ENCODE measurements at regions not wholly inside any gene's neighbourhood (a gene's known extent, or its start where the extent isn't known, plus 50 kb on each side); places are given as distances from the start of the nearest gene placed in this dataset.
A peak's percentile ranks its signal among the peaks of the same experiment; 100 is the strongest.
"Not testable (repeated sequence)": the region's sequence is repeated elsewhere in the genome, so short reads cannot be mapped to it uniquely, and the experiment has no call there.

DNA sequence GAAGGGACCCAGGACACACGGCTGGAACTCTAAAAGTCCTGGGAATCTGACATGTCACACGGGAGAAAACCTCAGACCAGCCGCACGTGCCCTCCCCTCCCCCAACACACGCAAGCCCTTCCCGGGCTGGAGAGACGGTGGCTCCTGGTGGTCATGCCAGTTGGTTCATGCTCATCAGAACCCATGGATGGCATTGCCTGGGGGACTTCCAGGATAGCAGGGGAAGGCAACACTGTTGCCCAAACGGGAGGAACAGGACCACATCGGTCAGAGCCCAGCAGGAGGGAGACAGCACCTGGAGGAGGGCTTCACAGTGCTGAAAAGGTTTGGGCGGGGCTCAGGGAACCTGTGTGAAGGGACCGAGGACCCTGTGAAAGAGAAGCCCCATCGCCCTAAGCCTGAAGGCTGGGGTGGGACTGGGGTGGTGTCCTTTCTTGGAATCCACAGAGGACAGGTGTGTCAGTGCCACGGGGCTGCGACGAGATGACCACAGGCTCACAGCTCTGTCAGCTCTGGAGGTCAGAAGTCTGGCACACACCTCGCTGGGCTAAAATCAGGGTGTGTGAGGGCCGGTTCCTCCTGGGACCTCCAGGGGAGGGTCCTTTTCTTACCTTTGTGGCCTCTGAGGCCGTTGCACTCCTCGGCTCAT is 151.7 kb upstream of the ZNF469 start:
- not testable (repeated sequence) for DNase-seq

DNA sequence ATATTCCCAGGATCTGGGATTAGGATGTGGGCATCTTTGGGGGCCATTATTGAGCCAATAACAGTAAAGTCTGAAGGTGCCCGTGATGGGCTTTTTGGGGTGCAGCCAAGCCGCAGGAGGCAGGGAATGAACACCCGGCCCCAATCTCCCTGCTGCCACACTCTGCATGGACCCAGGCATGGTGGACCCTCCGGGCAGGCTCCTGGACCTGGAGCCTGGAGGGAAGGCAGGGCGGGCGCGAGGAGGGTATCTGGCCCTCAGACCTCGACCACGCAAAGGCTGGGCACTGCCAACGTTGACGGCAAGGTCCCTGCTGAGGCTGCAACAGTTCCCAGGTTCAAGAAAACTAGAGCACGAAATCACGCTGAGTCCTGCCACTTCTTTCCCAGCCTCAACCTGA is 150.9 kb upstream of the ZNF469 start:
- DNase-seq, result not testable (repeated sequence)

DNA sequence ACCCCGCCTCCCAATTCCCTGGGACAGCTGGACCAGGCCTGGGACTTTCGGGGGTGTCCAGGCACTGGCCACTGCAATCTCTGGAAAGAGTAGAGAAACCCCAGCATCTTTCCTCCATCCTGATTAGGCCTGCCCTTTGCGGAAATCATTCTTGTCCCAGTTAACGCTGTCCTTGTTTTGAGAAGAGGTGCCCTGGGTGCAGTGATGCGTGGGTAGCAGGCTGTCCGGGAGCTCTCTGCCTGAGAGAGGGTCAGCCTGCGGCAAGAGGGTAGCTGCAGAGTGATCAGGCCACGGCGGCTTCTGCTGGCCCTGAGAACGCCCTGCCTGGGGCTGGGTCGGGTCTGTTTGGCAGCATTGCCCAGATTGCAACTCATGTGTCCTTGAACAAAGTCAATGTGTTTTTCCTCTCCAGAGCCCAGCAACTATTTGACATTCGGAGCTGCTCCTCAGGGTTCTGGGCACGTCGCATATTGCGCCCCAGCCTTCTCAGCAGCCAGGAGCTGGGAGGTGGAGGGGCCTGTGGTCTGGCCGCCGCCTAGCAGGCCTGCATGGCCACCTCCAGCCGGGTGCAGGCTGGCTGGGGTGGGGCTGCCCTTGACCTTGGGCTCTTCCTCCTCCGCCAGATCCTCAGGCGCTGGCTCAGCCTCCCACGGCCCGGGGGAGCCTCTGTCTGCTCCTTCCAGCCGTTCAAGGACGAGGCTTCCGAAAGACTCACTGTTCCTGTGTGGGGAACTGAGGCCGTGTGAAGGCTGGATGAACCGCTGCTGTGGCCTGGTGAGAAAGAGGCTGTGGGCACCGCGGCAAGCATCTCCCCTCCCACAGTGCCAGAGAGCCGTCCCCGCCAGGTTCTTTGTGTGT is 150.1 kb upstream of the ZNF469 start:
- DNase-seq, result not testable (repeated sequence)

DNA sequence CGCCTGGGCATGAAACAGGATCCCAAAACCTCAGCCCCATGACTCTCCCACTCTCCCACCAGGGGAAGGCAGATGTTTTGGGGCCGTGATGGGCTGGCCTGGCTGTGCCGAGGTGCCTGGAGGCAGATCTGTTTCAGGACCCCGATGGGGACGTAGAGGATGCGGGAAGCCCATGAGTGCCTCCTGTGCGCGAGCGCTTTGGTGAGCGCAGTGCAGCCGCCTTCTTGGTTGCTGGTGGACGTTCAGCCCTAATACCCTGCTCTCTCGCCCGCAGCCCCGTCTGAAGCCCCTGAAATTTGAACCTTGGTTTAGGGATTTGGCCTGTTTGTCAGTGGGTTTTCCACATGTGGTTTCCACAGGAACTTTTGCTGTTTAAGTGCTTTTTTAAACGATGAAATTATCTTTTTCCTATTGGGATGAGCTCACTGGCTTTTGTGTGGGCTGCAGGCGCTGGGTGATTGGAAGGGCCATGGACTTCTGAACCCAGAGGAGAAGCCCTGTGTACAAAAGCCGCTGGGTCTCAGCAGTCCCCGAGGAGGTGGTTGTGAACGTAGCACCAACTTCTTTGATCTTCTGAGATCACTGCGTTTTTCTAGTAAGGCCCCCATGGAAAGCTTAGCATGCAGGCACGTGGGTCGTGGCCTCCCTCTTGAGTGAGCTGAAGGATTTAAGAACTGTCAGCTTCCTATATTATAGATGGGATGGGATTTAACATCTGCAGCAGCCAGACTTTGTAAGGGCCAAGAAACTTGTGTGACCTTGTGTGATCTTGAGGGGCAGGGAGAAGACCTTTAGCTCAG is 148.9 kb upstream of the ZNF469 start:
- DNase-seq, result not testable (repeated sequence)

DNA sequence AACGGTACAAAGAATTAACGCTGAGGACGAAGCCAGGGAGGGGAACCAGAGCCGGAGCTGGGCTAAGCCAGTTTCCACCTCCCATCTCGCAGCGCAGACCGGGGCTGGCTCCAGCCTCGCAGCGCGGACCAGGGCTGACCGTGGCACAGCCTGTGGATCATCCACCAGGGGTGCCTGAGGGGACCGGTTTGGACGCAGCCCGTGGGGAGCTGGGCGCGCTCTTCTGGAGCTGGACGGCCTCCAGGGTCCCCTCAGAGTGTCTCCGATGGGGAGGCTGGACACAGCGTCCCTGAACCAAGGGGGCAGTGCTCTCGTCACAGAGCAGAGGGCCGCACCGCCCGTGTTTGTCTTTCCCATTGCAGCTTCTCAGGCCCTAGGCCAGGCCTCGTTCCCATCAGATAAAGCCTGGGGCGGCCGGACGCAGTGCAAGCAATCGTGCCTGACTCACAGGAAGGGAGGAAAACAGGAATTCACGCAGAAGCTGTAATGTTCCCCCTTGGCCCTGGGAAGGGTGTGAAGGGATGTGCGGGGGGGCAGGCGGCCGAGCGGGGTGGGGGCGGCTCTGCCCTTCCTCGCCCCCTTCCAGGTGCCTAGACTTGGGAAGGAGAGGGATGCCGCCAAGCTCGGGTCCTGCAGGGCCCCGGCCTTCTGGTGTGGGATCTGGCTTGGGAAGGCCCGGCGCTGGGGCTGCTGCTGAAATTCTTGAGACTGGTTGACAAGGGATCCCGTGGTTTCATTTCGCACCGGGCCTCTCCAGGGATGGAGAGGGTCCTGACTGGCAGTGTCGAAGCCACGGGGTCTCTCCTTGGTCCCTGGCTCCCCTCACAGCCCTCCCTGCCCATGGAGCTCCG is 148.1 kb upstream of the ZNF469 start:
- DNase-seq, result not testable (repeated sequence)

DNA sequence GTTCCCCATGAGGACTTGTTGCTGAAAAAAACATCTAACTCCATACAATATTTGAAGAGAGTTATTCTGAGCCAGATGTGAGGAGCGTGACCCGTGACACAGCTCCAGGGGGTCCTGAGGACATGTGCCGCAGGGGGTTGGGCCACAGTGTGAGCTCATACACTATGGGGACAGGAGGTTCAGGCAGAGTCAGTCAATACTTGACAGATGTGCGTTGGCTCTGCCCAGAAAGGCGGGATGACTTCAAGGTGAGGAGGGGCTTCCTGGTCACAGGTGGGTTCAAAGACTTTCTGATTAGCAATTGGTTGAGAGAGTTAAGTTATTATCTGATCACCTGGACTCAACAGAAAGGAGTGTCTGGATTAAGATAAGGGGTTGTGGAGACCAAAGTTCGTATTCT is 147.1 kb upstream of the ZNF469 start:
- DNase-seq, result not testable (repeated sequence)

DNA sequence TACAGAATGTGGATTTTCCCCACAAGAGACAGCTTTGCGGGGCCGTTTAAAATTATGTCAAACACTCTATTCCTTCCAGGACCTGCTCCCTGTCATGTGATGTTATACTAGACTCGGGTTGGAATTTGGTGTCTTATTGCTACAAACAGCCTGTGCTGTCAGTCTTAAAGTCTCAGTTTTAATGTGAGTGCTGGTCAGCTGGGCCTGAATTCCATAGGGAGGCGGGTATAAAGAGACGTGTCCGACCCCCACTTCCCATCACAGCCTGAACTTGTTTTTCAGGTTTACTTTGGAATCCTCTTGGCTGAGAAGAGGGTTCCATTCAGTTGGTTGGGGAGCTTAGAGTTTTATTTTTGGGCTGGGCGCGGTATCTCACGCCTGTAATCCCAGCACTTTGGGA is 146.5 kb upstream of the ZNF469 start:
- not testable (repeated sequence) for DNase-seq

DNA sequence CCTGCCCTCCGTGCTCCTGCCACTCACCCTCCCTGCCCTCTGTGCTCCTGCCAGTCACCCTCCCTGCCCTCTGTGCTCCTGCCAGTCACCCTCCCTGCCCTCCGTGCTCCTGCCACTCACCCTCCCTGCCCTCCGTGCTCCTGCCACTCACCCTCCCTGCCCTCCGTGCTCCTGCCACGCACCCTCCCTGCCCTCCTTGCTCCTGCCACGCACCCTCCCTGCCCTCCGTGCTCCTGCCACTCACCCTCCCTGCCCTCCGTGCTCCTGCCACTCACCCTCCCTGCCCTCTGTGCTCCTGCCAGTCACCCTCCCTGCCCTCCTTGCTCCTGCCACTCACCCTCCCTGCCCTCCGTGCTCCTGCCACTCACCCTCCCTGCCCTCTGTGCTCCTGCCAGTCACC is 145.4 kb upstream of the ZNF469 start:
- not testable (repeated sequence) for DNase-seq

DNA sequence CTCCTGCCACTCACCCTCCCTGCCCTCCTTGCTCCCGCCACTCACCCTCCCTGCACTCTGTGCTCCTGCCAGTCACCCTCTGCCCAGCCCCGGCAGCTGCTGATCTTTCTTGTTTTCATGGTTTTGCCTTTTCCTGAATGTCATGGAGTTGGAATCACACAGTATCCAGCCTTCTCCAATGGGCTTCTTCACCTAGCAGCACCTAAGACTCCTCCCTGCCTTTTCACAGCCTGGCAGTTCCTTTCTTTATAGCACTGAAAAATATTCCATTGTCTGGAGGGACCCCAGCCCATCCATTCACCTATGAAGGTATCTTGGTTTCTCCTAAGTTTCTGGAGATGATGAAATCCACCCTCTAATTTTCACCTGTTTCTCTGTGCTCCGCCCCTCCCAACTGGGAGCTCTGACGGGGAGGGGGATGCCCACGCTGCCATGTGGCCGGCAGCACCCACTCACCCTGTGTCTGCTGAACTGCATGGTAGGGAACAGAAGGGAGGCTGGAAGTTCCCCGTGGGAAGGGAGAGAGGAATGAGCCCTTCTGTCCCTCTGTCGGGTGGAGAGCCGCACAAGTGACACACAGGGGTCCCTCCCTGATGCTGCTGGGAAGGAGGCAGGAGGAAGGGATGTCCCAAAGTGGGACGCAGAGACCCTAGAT is 144.9 kb upstream of the ZNF469 start:
- DNase-seq, result not testable (repeated sequence)

DNA sequence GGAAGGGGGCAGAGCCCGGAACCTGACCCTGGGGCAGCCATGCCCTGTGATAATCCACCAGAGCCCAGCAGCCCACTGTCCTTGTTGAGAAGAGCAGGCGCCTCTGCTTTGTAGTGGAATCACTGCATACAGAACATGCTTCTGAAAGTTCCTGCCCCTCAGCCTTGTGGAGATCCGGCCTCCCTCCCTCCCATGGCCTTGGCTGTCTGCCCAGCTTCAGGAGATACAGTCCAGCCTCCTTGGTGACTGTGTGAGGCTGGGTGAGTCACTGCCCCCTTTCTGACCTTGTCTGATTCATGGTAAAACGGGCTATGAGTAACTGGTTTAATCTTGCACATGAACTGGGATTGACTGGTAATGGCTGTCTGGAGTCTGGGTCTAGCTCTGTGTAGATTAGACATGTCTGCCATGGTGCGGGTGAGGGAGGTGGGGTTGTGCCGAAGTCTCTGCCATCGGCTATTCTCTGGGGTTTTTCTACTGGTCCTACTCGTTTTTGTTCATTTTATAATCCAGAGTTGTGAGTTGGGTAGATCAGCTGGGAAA is 144.0 kb upstream of the ZNF469 start:
- peak; percentile 99 for DNase-seq

DNA sequence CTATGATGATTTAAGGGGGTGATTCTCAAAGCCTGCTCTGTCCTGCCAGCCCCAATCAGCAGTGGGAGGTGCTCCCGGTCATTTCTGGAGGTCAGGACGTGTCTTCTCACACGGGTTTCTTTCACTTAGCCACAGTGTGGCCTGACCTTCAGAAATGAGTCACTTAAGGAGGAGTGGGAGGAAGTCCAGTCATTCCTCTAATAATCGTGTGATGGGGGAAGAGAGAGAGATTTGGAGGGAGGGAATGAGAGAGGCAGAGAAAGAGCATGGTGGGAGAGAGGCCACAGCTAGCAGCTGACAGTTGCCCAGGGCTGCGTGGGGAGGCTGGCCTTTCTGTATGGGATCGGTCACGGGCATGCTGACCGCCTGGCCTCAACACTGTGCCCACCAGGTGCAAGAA is 142.6 kb upstream of the ZNF469 start:
- DNase-seq, result peak; percentile 75

DNA sequence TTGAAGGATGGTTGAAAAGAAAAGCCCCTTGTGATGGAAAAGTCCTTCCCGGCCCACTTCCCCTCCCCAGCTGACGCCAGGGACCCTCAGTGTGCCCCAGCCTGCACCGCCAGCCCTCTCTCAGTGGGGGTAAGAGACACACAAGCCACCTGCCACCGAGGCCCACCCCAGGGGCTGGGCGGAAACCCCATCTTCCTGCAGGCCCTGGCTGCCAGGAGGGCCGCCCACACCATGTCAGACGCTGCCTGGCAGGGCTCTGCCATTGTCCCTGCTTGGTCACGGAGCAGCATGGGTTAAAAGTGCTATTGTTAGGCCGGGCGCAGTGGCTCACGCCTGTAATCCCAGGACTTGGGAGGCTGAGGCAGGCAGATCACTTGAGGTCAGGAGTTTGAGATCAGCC is 142.0 kb upstream of the ZNF469 start:
- DNase-seq, result not testable (repeated sequence)

DNA sequence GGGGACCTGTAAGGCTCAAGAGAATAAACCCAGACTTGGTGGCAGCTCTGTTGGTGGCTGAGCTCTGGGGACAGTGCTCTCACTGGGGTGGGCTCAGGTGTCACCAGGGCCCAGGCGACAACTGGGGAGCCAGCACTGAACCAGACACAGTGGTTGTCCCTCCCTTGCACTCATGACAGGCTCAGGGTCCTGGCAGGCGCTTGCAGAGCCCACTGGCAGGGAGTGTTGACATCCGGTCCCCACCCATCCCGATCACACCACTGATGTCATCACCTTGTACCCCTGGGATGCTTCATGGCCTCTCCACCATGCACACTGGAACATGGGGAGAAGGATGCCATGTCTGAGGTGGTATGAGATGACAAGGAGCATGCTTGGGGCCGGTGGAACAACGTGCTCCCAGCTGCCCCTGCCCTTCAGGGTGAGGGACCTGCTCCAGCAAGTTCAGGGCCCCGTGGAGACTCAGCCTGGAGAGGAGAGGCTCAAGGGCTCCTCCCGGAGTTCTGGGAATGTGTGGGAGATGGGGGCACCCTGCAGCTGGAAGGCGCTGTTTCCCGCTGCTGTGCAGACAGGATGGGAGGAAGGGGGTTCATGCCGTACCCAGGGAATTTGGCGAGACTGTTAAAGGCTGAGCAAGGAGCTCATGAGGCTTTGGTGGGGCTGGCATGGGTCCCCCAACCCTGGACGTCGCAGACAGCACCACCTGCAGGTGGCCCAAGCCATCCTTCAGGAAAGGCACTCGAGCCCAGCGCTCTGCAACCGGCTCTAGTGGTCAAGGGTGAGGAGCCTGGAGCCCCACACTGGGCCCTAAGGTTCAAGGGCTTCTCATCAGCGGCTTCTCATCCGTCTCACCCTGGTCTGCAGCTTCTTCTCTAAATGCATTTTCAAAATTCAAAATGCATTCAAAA is 141.1 kb upstream of the ZNF469 start:
- not testable (repeated sequence) for DNase-seq

DNA sequence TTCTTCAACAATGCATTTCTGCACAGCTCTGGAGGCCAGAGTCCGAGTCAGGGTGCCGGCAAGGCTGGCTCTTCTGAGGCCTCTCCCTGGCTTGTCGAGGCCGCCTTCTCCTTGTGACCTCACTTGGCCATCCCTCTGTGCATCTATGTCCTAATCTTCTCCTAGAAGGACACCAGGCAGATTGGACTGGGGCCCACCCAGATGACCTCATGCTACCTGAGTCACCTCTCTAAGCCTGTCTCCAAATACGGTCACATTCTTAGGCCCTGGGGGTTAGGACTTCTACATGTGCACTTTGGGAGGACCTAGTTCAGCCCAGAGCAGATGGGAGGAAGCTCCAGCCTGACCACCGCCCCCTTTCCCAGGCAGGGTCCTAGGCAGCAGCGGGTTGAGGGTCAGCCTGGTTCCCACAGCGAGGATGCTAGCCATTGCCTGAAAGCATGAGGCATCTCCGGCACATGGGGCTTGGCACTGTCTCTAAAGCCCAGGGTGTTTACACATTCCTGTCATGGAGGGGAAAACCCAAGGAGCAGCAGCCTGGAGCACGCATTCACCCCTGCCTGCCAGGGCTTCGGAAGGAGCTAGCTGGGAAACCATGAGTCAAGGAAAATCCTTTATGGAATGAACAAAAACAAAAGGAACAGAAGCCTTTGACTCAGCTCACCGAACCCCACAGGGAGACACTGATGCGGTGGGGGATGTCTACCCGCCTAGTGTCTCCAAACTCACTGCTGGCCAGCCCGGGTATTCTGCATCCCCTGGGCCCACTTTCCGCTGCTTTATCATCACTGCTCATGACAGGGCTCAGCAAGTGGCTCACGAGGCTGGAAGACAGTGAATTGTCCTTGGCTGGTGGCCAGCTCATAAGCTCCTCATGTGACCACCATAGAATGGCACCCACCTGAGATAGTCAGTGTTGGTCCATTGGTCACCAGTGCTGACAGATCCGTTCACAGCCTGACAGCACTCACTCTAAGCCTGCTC is 140.2 kb upstream of the ZNF469 start:
- DNase-seq, result peak; percentile 95

DNA sequence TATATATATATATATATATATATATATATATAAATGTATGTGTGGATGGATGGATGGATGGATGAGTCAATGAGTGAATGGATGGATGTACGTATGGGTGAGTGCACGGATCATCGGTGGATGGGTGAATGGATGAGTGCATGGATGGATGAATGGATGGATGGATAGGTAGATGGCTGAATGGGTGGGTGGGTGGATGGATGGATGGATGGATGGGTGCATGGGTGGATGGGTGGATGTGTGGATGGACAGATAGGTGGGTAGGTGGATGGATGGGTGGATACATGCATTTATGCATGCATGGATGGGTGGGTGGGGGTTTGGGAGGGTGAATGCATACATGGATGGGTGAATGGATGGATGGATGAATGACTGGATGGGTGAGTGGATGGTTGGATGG is 138.8 kb upstream of the ZNF469 start:
- DNase-seq, result not testable (repeated sequence)

DNA sequence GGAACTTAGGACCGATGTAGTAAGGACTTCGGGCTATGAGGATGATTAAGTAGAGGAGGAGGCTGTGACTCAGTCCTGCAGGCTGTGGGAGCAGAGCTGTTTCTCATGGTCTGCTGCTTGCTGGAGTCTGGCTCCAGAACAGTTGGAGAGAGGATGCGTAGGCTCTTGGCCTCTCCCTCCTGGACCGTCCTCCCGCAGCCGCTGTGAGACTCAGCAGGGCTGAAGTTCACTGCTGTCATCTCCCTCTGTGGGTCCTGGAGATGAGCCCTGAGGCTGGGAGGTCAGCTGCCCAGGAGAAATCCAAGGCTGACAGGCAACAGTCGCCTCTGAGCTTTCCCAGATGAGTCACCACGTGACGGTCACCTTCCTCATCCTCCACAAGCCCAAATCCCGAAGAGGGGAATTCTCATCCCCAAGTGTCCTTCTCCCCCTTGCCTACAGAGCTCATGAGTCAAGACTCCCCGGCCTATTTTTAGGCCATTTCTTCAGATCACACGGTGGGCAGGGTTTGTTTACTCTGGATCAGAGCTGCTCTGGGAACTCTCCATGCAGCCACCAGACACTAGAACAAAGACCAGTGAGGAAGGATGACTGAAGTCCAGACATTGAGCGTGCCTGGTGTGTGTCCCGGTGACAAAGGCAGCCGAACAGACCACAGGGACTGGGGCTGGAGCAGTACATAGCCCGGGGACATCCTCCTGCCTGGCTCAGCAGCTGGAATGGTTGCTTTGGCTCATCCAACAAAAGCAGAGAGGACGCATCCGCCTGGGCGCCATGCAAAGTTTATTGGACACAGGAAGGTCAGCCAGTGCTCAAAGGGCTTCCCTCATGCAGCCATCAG is 137.3 kb upstream of the ZNF469 start:
- DNase-seq, result peak; percentile 92

DNA sequence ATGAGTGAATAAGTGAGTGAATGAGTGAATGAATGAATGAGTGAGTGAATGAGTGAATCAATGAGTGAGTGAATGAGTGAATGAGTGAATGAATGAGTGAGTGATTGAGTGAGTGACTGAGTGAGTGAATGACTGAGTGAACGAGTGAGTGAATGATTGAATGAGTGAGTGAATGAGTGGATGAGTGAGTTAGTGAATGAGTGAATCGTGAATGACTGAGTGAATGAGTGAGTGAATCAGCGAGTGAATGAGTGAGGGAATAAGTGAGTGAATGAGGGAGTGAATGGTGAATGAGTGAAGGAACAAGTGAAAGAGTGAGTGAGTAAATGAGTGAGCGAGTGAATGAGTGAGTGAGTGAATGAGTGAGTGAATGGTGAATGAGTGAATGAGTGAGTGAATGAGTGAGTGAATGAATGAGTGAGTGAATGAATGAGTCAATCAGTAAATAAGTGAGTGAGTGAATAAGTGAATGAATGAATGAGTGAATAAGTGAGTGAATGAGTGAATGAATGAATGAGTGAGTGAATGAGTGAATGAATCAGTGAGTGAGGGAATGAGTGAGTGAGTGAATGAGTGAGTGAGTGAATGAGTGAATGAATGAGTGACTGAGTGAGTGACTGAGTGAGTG is 135.7 kb upstream of the ZNF469 start:
- DNase-seq, result not testable (repeated sequence)
